EH (cell line): ENCODE measurements at regions not wholly inside any gene's neighbourhood (a gene's known extent, or its start where the extent isn't known, plus 50 kb on each side); places are given as distances from the start of the nearest gene placed in this dataset.

Experiments
- DNase-seq: peaks from one replicate; pipeline ENCODE4 v3.0.0-alpha.2; 2015; ENCODE audit warnings: low read depth

- DNase-seq: no peak
Observed at GRCh38 chr18:72075040-72075439, 469.1 kb downstream of the CBLN2 start.

- no peak for DNase-seq
Observed at GRCh38 chr18:72063001-72063400, 481.1 kb downstream of the CBLN2 start.

- no peak for DNase-seq
Observed at GRCh38 chr18:72058851-72059250, 485.3 kb downstream of the CBLN2 start.

GRCh38 chr18:72056171-72056570 is 488.0 kb downstream of the CBLN2 start:
- DNase-seq: no peak

GRCh38 chr18:72041313-72042032 is 502.7 kb downstream of the CBLN2 start:
- no peak for DNase-seq

GRCh38 chr18:72013427-72013850 is 530.7 kb downstream of the CBLN2 start:
- DNase-seq: no peak

- DNase-seq: no peak
Observed at GRCh38 chr18:71998547-71999097, 545.5 kb downstream of the CBLN2 start.

- no peak for DNase-seq
Observed at GRCh38 chr18:71995904-71996465, 548.2 kb downstream of the CBLN2 start.

- no peak for DNase-seq
Observed at GRCh38 chr18:71994273-71994672, 549.9 kb downstream of the CBLN2 start.

GRCh38 chr18:71989616-71990015 is 554.5 kb downstream of the CBLN2 start:
- DNase-seq: no peak

GRCh38 chr18:71986351-71987050 is 557.6 kb downstream of the CBLN2 start:
- no peak for DNase-seq

GRCh38 chr18:71976744-71977143 is 567.4 kb downstream of the CBLN2 start:
- DNase-seq: no peak

- no peak for DNase-seq
Observed at GRCh38 chr18:71966791-71967190, 577.4 kb downstream of the CBLN2 start.

GRCh38 chr18:71958605-71959004 is 585.5 kb downstream of the CBLN2 start:
- DNase-seq: no peak

GRCh38 chr18:71951001-71951400 is 593.1 kb downstream of the CBLN2 start:
- no peak for DNase-seq

GRCh38 chr18:71942433-71942832 is 601.7 kb downstream of the CBLN2 start:
- no peak for DNase-seq

- DNase-seq: no peak
Observed at GRCh38 chr18:71939483-71939882, 604.7 kb downstream of the CBLN2 start.

GRCh38 chr18:71936744-71937143 is 607.4 kb downstream of the CBLN2 start:
- no peak for DNase-seq

GRCh38 chr18:71919211-71919610 is 624.9 kb downstream of the CBLN2 start:
- DNase-seq: no peak

- DNase-seq: no peak
Observed at GRCh38 chr18:71913641-71914040, 630.5 kb downstream of the CBLN2 start.

GRCh38 chr18:71902482-71902881 is 641.7 kb downstream of the CBLN2 start:
- DNase-seq: no peak

- DNase-seq: no peak
Observed at GRCh38 chr18:71899707-71900472, 644.3 kb downstream of the CBLN2 start.
